Lung (tissue), 11 donors: ENCODE measurements at regions not wholly inside any gene's neighbourhood (a gene's known extent, or its start where the extent isn't known, plus 50 kb on each side); places are given as distances from the start of the nearest gene placed in this dataset.

Experiments
- ATAC-seq: fragments of 200-7000 bp; cut with Tn5 transposase; one replicate; pipeline ENCODE4 v1.9.1; 2020; ENCODE audit warnings: moderate number of reproducible peaks; ENCODE audit not compliant: insufficient read depth, low FRiP score
- DNase-seq, 3 donors: peaks; one replicate each; pipeline ENCODE4 v3.0.0-alpha.2; 2013 to 2017
- H3K27ac ChIP-seq, 2 donors: one replicate each; pipeline ENCODE4 v1.5.1; 2013; ENCODE audit warnings: mild to moderate bottlenecking in 2 of 2, moderate library complexity in 2 of 2, control low read depth in 1 of 2, inconsistent platforms in 1 of 2, low read depth in 1 of 2, low read length in 1 of 2
- H3K27me3 ChIP-seq, 3 donors: one replicate each; pipeline ENCODE4 v1.5.1; 2013; ENCODE audit warnings: low read length in 2 of 3; ENCODE audit not compliant: control insufficient read depth in 3 of 3, insufficient read depth in 3 of 3
- H3K36me3 ChIP-seq, 4 donors: one replicate each; pipeline ENCODE4 v1.5.1; 2013; ENCODE audit warnings: low read length in 4 of 4, mild to moderate bottlenecking in 1 of 4, moderate library complexity in 1 of 4; ENCODE audit not compliant: control insufficient read depth in 4 of 4, insufficient read depth in 4 of 4
- H3K4me1 ChIP-seq, 5 donors: one replicate each; pipeline ENCODE4 v1.5.1; 2013; ENCODE audit warnings: low read length in 5 of 5, mild to moderate bottlenecking in 2 of 5, moderate library complexity in 1 of 5; ENCODE audit not compliant: control insufficient read depth in 5 of 5, insufficient read depth in 5 of 5
- H3K4me3 ChIP-seq: one replicate; pipeline ENCODE4 v1.5.1; 2013; ENCODE audit warnings: mild to moderate bottlenecking, control low read depth, moderate library complexity
- H3K9ac ChIP-seq, 2 donors: one replicate each; pipeline ENCODE4 v1.5.1; 2013; ENCODE audit warnings: low read length in 2 of 2, control low read depth in 1 of 2; ENCODE audit not compliant: insufficient read depth in 1 of 2
- H3K9me3 ChIP-seq, 4 donors: one replicate each; pipeline ENCODE4 v1.5.1; 2013; ENCODE audit warnings: low read length in 3 of 4, mild to moderate bottlenecking in 1 of 4, moderate library complexity in 1 of 4; ENCODE audit not compliant: control insufficient read depth in 4 of 4, insufficient read depth in 3 of 4
- CTCF ChIP-seq: IDR thresholded peaks from 2 replicates; pipeline ENCODE4 v1.5.1; 2012; ENCODE audit warnings: mild to moderate bottlenecking; ENCODE audit errors: control extremely low read depth, extremely low read depth
- donor health status: control.
- donor health status: control.
- donor health status: Bipolar disorder and iron deficiency.
- donor health status: healthy.
- donor health status: DM: yes; HTN: yes; CAD: no.

- Histone ChIP-seq H3K4me1 (peaks cover 0 to 9% (median 0%) of the 10 kb centered on the region in 5 donors), H3K9me3 (no peaks in the 10 kb centered on the region), H3K27me3 (no peaks in the 10 kb centered on the region), H3K4me3 (no peak overlapping the region), H3K9ac (no peak overlapping the region), H3K27ac (no peak overlapping the region), H3K36me3 (no peaks in the 10 kb centered on the region)
- DNase-seq, result peak in 2 of 3 donors; percentile 18 to 31
- ATAC-seq, result no peak
- no peak for TF ChIP-seq CTCF
These were observed 51.4 kb upstream of the PCDH18 start for GRCh38 chr4:137583671-137584070.
